H1 (cell line): ENCODE measurements at regions not wholly inside any gene's neighbourhood (a gene's known extent, or its start where the extent isn't known, plus 50 kb on each side); places are given as distances from the start of the nearest gene placed in this dataset.

Experiments used
- CTCF ChIA-PET: fragments of 300-600 bp; sonication (Branson Sonifier 250); formaldehyde crosslinking; loops from one replicate; lab custom pipeline; 2021; ENCODE audit not compliant: partially characterized antibody; lab: Charles Lee
- POLR2A ChIA-PET: fragments of 300-600 bp; sonication (Branson Sonifier 250); formaldehyde crosslinking; loops from one replicate; lab custom pipeline; 2021; ENCODE audit warnings: inconsistent platforms; ENCODE audit not compliant: partially characterized antibody; lab: Charles Lee
- DNase-seq, 2 experiments: peaks; one replicate each; pipeline versions ENCODE4 v3.0.0 to v3.0.0-alpha.2; 2010 to 2022; ENCODE audit warnings: low spot score in 2 of 2, low read depth in 1 of 2, mixed read lengths in 1 of 2
- FAIRE-seq: peaks from 2 replicates; lab custom pipeline; 2011; peaks lifted over from hg19 to GRCh38; lab: Jason Lieb, UNC
- H2AFZ ChIP-seq: 2 replicates; pipeline ENCODE4 v1.8.1; 2012; ENCODE audit warnings: low read length, inconsistent platforms
- H2AK5ac ChIP-seq: 2 replicates; pipeline ENCODE4 v1.6.1; 2013; ENCODE audit warnings: low read depth, low read length
- H2BK120ac ChIP-seq: replicated peaks from 2 replicates; pipeline ENCODE3; 2013; ENCODE audit warnings: low read depth, low read length, inconsistent platforms
- H2BK12ac ChIP-seq: 2 replicates; pipeline ENCODE4 v1.6.1; 2013; ENCODE audit warnings: low read depth, low read length
- H2BK15ac ChIP-seq: 2 replicates; pipeline ENCODE4 v1.6.1; 2013; ENCODE audit warnings: low read length
- H2BK20ac ChIP-seq: 2 replicates; pipeline ENCODE4 v1.6.1; 2013; ENCODE audit warnings: low read length
- H2BK5ac ChIP-seq: 2 replicates; pipeline ENCODE4 v1.6.1; 2013; ENCODE audit warnings: low read depth, low read length
- H3K14ac ChIP-seq: 2 replicates; pipeline ENCODE4 v1.6.1; 2013; ENCODE audit warnings: inconsistent platforms; ENCODE audit not compliant: insufficient read length
- H3K18ac ChIP-seq: 2 replicates; pipeline ENCODE4 v1.6.1; 2013; ENCODE audit warnings: low read length; ENCODE audit errors: extremely low read depth
- H3K23ac ChIP-seq: 2 replicates; pipeline ENCODE4 v1.6.1; 2013; ENCODE audit warnings: inconsistent platforms; ENCODE audit not compliant: insufficient read length
- H3K23me2 ChIP-seq: 2 replicates; pipeline ENCODE4 v1.6.1; 2013; ENCODE audit warnings: low read depth, low read length
- H3K27ac ChIP-seq: 2 replicates; pipeline ENCODE4 v1.6.1; 2011; ENCODE audit warnings: low read depth, low read length, inconsistent platforms
- H3K27me3 ChIP-seq, 4 experiments: replicated peaks in 1 of 4; 1 replicate in 1 of 4; 2 replicates in 3 of 4; pipeline versions ENCODE4 v1.6.1 to v1.8.1; 2011 to 2013; ENCODE audit warnings: low read length in 3 of 4, mild to moderate bottlenecking in 3 of 4, inconsistent platforms in 2 of 4, mixed read lengths in 2 of 4, moderate library complexity in 1 of 4; ENCODE audit not compliant: control insufficient read depth in 3 of 4, insufficient read depth in 3 of 4; ENCODE audit errors: extremely low read depth in 1 of 4
- H3K36me3 ChIP-seq, 4 experiments: 2 replicates each; pipeline versions ENCODE4 v1.6.1 to v1.8.1; 2011 to 2013; ENCODE audit warnings: mild to moderate bottlenecking in 4 of 4, low read length in 3 of 4, moderate library complexity in 2 of 4, control low read depth in 1 of 4, inconsistent platforms in 1 of 4; ENCODE audit not compliant: insufficient read depth in 4 of 4, control insufficient read depth in 2 of 4
- H3K4ac ChIP-seq: replicated peaks from 2 replicates; pipeline ENCODE3; 2013; ENCODE audit warnings: low read length, low read depth, mixed read lengths, inconsistent platforms; ENCODE audit not compliant: insufficient read length
- H3K4me1 ChIP-seq, 4 experiments: replicated peaks in 1 of 4; 1 replicate in 1 of 4; 2 replicates in 3 of 4; pipeline versions ENCODE4 v1.6.1 to v1.8.1; 2011 to 2013; ENCODE audit warnings: low read length in 3 of 4, inconsistent platforms in 2 of 4, mixed read lengths in 1 of 4; ENCODE audit not compliant: insufficient read depth in 4 of 4, control insufficient read depth in 3 of 4
- H3K4me2 ChIP-seq, 2 experiments: 2 replicates each; pipeline versions ENCODE4 v1.6.1 to v1.8.1; 2011 to 2013; ENCODE audit warnings: low read depth in 2 of 2, low read length in 2 of 2, control low read depth in 1 of 2, inconsistent platforms in 1 of 2, mild to moderate bottlenecking in 1 of 2; ENCODE audit not compliant: insufficient read depth in 1 of 2
- H3K4me3 ChIP-seq, 4 experiments: fragments of 200-600, 300-600 bp in 1 of 4; sonication (generic), shearing (Covaris generic), sonication (Bioruptor Twin) in 1 of 4; 2 replicates each; pipeline versions ENCODE4 v1.5.1 to v1.8.1; 2011 to 2016; ENCODE audit warnings: low read length in 4 of 4, low read depth in 3 of 4, control low read depth in 2 of 4, inconsistent platforms in 2 of 4, mild to moderate bottlenecking in 2 of 4, mixed read lengths in 1 of 4, moderate library complexity in 1 of 4; ENCODE audit not compliant: insufficient read depth in 2 of 4; ENCODE audit errors: extremely low read depth in 1 of 4
- H3K56ac ChIP-seq: replicated peaks from 2 replicates; pipeline ENCODE3; 2013; ENCODE audit warnings: low read depth, mild to moderate bottlenecking, mixed read lengths, low read length, inconsistent platforms; ENCODE audit not compliant: insufficient read length
- H3K79me1 ChIP-seq: 2 replicates; pipeline ENCODE4 v1.6.1; 2013; ENCODE audit warnings: low read depth, low read length, control low read depth
- H3K79me2 ChIP-seq, 2 experiments: 2 replicates each; pipeline versions ENCODE4 v1.6.1 to v1.8.1; 2012 to 2013; ENCODE audit warnings: low read length in 2 of 2, mild to moderate bottlenecking in 2 of 2, inconsistent platforms in 1 of 2; ENCODE audit not compliant: insufficient read depth in 2 of 2, control insufficient read depth in 1 of 2
- H3K9ac ChIP-seq, 4 experiments: replicated peaks in 1 of 4; 1 replicate in 1 of 4; 2 replicates in 3 of 4; pipeline versions ENCODE4 v1.6.1 to v1.8.1; 2011 to 2013; ENCODE audit warnings: low read depth in 3 of 4, low read length in 3 of 4, control low read depth in 2 of 4, mild to moderate bottlenecking in 2 of 4, moderate library complexity in 2 of 4, inconsistent platforms in 1 of 4; ENCODE audit errors: extremely low read depth in 1 of 4
- H3K9me3 ChIP-seq, 2 experiments: 2 replicates each; pipeline versions ENCODE4 v1.6.1 to v1.8.1; 2012 to 2013; ENCODE audit warnings: mild to moderate bottlenecking in 2 of 2, moderate library complexity in 2 of 2, control low read depth in 1 of 2, inconsistent platforms in 1 of 2, low read depth in 1 of 2, low read length in 1 of 2, mixed read lengths in 1 of 2; ENCODE audit not compliant: insufficient read depth in 2 of 2
- H4K20me1 ChIP-seq, 2 experiments: replicated peaks in 1 of 2; 2 replicates each; pipeline versions ENCODE3 to v1.8.1; 2011 to 2013; ENCODE audit warnings: inconsistent platforms in 2 of 2, low read length in 2 of 2, mild to moderate bottlenecking in 1 of 2; ENCODE audit not compliant: insufficient read depth in 2 of 2, control insufficient read depth in 1 of 2
- H4K5ac ChIP-seq: 2 replicates; pipeline ENCODE4 v1.6.1; 2013; ENCODE audit warnings: low read length, low read depth, mixed read lengths, inconsistent platforms; ENCODE audit not compliant: insufficient read length
- H4K8ac ChIP-seq: 2 replicates; pipeline ENCODE4 v1.8.0; 2013; ENCODE audit warnings: mild to moderate bottlenecking, moderate library complexity, low read length, inconsistent platforms; ENCODE audit not compliant: insufficient read depth; ENCODE audit errors: extremely low read depth
- H4K91ac ChIP-seq: replicated peaks from 2 replicates; pipeline ENCODE3; 2013; ENCODE audit warnings: low read length, mixed read lengths, inconsistent platforms; ENCODE audit not compliant: insufficient read length
- CREB1 ChIP-seq: IDR thresholded peaks from 2 replicates; pipeline ENCODE4 v1.6.1; 2012; ENCODE audit warnings: inconsistent platforms
- EZH2 ChIP-seq: fragments of 200-600 bp; sonication (generic); IDR thresholded peaks from 2 replicates; pipeline ENCODE4 v1.7.1; 2012; ENCODE audit warnings: low read depth, mild to moderate bottlenecking, moderate library complexity, low read length, inconsistent platforms; ENCODE audit not compliant: severe bottlenecking
- NANOG ChIP-seq: IDR thresholded peaks from 2 replicates; pipeline ENCODE4 v1.6.1; 2011; ENCODE audit warnings: low read length, low read depth, mild to moderate bottlenecking, inconsistent platforms; ENCODE audit not compliant: insufficient read depth, poor library complexity, severe bottlenecking
- POLR2A ChIP-seq, 2 experiments: IDR thresholded peaks; 1 replicate in 1 of 2; 2 replicates in 1 of 2; pipeline ENCODE4 v1.6.1; 2011; ENCODE audit warnings: low read depth in 2 of 2, low read length in 2 of 2, mild to moderate bottlenecking in 2 of 2; ENCODE audit errors: control extremely low read depth in 1 of 2
- SAP30 ChIP-seq: fragments of 300-600 bp; sonication (generic); IDR thresholded peaks from 2 replicates; pipeline ENCODE4 v1.7.1; 2012; ENCODE audit warnings: low read length, moderate library complexity, mild to moderate bottlenecking, inconsistent platforms; ENCODE audit not compliant: insufficient read depth, insufficient replicate concordance
- SIN3A ChIP-seq, 2 experiments: IDR thresholded peaks in 1 of 2; conservative IDR thresholded peaks in 1 of 2; 2 replicates each; pipeline ENCODE4 v1.6.1; 2011 to 2012; ENCODE audit warnings: low read length in 2 of 2, improper control_type of control experiment in 1 of 2, low read depth in 1 of 2, mild to moderate bottlenecking in 1 of 2
- SIRT6 ChIP-seq: IDR thresholded peaks from one replicate; pipeline ENCODE4 v1.7.1; 2012; ENCODE audit warnings: low read length, inconsistent platforms
- SIX5 ChIP-seq: IDR thresholded peaks from 2 replicates; pipeline ENCODE4 v1.6.1; 2011; ENCODE audit warnings: mild to moderate bottlenecking, low read depth, low read length
- SRF ChIP-seq: IDR thresholded peaks from 2 replicates; pipeline ENCODE4 v1.6.1; 2011; ENCODE audit warnings: mild to moderate bottlenecking, low read depth, low read length, moderate library complexity
- TAF1 ChIP-seq: IDR thresholded peaks from 2 replicates; pipeline ENCODE4 v1.6.1; 2011; ENCODE audit warnings: mild to moderate bottlenecking, low read depth, low read length
- WGBS, 2 experiments: shearing (Covaris generic) in 1 of 2; methylation state at CpG; one replicate each; pipeline versions ENCODE4 v1.1.6 to v1.1.7; 2013 to 2015; ENCODE audit warnings: low lambda C conversion rate in 2 of 2, mixed read lengths in 2 of 2, inconsistent platforms in 1 of 2, low coverage in 1 of 2, missing lambda C conversion rate in 1 of 2; ENCODE audit not compliant: insufficient replicate concordance in 2 of 2, insufficient coverage in 1 of 2, insufficient read length in 1 of 2; ENCODE audit errors: extremely low coverage in 1 of 2, missing lambda C conversion rate in 1 of 2; 5-methylcytosine and 5-hydroxymethylcytosine counted together
- TF ChIP-seq, protein P1 (sequence below): IDR thresholded peaks from 2 replicates; pipeline ENCODE4 v1.6.1; 2012; ENCODE audit warnings: inconsistent platforms
- TF ChIP-seq, protein P2 (sequence below), 3 experiments: IDR thresholded peaks; 1 replicate in 2 of 3; 2 replicates in 1 of 3; pipeline versions ENCODE4 v1.5.1 to v1.6.1; 2011; ENCODE audit warnings: low read length in 3 of 3, mild to moderate bottlenecking in 3 of 3, inconsistent platforms in 2 of 3, low read depth in 1 of 3, moderate library complexity in 1 of 3; ENCODE audit not compliant: insufficient read depth in 1 of 3; ENCODE audit errors: control extremely low read depth in 1 of 3

DNA sequence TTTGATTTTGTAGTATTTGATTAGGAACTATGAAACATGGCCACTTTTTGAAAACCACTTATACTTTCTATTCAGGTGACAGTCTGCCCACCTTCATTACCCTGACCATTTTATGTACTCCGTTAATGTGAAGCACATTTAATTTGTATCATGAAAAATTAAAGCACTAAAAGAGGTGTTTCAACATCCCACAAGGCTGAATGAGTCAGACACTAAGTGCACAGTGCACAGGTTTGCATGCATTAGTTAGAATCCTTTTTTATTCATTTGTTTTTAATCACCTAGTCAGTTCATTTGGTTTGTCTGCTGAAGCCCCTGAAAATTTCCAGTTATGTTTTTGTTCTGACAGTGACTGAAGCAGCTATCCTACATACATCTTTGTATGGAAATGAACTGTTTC lies 271.0 kb downstream of the SLITRK5 start:
- ChIA-PET POLR2A (no interaction called here), CTCF (no interaction called here)
- Histone ChIP-seq H2BK12ac (no peak overlapping the region), H3K23ac (no peak overlapping the region), H3K4ac (no peak overlapping the region), H3K4me2 (no peak overlapping the region), H3K27ac (no peak overlapping the region), H4K5ac (no peak overlapping the region), H3K18ac (no peak overlapping the region), H4K91ac (no peak overlapping the region), H3K14ac (no peak overlapping the region), H3K79me2 (no peaks in the 10 kb centered on the region), H2AFZ (no peak overlapping the region), H2BK15ac (no peak overlapping the region), H3K56ac (no peak overlapping the region), H2BK20ac (no peak overlapping the region), H4K8ac (no peak overlapping the region), H2BK120ac (no peak overlapping the region), H3K79me1 (no peaks in the 10 kb centered on the region), H3K9me3 (no peaks in the 10 kb centered on the region), H3K27me3 (no peaks in the 10 kb centered on the region), H3K4me1 (no peaks in the 10 kb centered on the region), H3K23me2 (no peaks in the 10 kb centered on the region), H3K4me3 (no peak overlapping the region), H2AK5ac (no peak overlapping the region), H3K36me3 (no peaks in the 10 kb centered on the region), H3K9ac (no peak overlapping the region), H4K20me1 (no peaks in the 10 kb centered on the region), H2BK5ac (no peak overlapping the region)
- DNase-seq (no peak), FAIRE-seq (no peak)
- WGBS, 2 experiments = 90% methylated on average over 1 of the region's 1 CpG; no CpG with 5 or more reads in 1 of the 2 experiments
- TF ChIP-seq CREB1 = no peak
- TF ChIP-seq NANOG = no peak
- TF ChIP-seq POLR2A (IDR thresholded peaks at IDR 0.05; ENCODE audit: control extremely low read depth in 1 of 2, low read depth in 2 of 2, low read length in 2 of 2) = no peak
- no peak for TF ChIP-seq SIN3A (conservative IDR thresholded peaks at IDR 0.05 in 1 of 2, IDR thresholded peaks at IDR 0.05 in 1 of 2; ENCODE audit: low read depth in 1 of 2, low read length in 2 of 2)
- no peak for TF ChIP-seq TAF1
- TF ChIP-seq, protein P1, sequence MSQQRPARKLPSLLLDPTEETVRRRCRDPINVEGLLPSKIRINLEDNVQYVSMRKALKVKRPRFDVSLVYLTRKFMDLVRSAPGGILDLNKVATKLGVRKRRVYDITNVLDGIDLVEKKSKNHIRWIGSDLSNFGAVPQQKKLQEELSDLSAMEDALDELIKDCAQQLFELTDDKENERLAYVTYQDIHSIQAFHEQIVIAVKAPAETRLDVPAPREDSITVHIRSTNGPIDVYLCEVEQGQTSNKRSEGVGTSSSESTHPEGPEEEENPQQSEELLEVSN = no peak
- TF ChIP-seq SAP30 = no peak
- no peak for TF ChIP-seq SIX5
- TF ChIP-seq, protein P2, sequence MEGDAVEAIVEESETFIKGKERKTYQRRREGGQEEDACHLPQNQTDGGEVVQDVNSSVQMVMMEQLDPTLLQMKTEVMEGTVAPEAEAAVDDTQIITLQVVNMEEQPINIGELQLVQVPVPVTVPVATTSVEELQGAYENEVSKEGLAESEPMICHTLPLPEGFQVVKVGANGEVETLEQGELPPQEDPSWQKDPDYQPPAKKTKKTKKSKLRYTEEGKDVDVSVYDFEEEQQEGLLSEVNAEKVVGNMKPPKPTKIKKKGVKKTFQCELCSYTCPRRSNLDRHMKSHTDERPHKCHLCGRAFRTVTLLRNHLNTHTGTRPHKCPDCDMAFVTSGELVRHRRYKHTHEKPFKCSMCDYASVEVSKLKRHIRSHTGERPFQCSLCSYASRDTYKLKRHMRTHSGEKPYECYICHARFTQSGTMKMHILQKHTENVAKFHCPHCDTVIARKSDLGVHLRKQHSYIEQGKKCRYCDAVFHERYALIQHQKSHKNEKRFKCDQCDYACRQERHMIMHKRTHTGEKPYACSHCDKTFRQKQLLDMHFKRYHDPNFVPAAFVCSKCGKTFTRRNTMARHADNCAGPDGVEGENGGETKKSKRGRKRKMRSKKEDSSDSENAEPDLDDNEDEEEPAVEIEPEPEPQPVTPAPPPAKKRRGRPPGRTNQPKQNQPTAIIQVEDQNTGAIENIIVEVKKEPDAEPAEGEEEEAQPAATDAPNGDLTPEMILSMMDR (IDR thresholded peaks at IDR 0.05; ENCODE audit: control extremely low read depth in 1 of 3, insufficient read depth in 1 of 3, low read depth in 1 of 3, low read length in 3 of 3) = no peak
- no peak for TF ChIP-seq EZH2
- TF ChIP-seq SIRT6 = no peak
- TF ChIP-seq SRF = no peak
